Superior temporal gyrus (tissue), 1 donor: ENCODE measurements at regions not wholly inside any gene's neighbourhood (a gene's known extent, or its start where the extent isn't known, plus 50 kb on each side); places are given as distances from the start of the nearest gene placed in this dataset.
"Not testable (repeated sequence)": the region's sequence is repeated elsewhere in the genome, so short reads cannot be mapped to it uniquely, and the experiment has no call there.

Experiments used
- DNase-seq: peaks from one replicate; pipeline ENCODE4 v3.0.0-alpha.2; 2016; ENCODE audit errors: extremely low spot score

DNA sequence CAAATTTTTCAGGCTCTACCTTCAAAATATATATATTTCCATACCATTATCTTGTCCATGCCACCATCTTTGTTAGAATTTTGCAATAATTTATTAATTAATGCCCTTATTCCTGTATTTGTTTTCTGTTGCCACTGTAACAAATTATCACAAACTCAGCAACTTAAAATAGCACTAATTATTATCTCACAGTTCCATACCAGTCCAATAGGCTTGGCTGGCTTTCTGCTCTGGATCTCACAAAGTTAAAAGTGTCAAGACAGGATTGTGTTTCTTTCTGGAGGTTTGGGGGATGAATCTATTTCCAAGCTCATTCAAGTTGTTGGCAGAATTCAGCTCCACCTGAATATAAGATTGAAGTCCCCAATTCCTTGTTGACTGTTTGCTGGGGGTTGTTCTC, 58.6 kb upstream of the SLC38A4 start:
- no peak for DNase-seq

DNA sequence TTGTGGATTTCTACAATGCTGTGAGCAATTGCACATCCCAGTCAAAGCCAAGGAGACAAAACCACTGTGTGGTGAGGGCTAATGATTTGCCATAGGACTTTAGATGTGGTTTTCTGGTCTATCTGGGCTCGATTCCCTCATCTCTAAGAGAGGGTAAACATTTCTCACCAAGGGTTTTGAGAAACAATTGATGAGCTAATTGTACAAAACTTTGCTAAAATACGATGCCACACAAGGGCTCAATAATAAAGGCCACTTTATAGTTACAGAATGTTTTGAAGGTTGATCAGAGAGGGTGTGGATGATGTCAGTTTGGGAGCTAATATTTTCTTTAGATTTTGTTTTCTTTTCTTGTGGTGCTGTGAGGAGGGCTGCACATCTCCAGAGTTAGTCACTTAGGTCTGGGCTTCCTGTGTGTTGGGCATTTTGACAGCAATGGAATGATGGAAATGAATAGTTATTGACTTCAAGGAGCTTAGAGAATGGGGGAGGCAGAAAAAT, 60.8 kb upstream of the SLC38A4 start:
- no peak for DNase-seq

DNA sequence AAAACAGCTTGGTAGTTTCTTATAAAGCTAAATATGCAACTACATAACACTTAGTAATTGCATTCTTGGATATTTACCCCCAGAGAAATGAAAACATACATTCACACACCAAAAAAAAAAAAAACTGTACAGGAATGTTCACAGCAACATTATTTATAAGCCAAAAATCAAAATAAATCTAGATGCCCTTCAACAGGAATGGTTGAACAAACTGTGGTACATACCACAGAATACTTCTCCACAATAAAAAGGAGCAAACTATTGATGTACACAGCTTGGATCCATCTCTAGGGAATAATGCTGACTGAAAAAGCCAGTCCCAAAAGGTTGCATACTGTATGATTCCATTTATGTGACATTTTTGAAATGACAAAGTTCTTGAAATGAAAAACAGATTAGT, 62.1 kb upstream of the SLC38A4 start:
- DNase-seq, result no peak

DNA sequence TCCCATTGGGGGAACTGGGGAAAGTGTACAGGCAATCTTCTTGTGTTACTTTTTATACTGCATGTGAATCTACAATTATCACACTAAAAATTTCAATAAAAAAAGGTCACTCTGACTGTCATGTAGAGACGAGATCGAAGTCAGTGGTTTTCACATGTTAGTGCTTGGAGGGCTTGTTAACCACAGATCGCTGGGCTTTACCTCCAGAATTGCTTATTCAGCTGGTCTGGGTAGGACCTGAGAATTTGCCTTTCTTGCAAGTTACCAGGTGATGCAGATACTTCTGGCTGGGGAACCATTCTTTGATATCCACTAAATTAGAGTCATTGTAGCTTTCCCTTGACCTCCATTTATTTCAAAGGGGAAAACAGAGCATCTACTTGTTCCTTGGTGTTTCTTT, 62.8 kb upstream of the SLC38A4 start:
- DNase-seq, result no peak

DNA sequence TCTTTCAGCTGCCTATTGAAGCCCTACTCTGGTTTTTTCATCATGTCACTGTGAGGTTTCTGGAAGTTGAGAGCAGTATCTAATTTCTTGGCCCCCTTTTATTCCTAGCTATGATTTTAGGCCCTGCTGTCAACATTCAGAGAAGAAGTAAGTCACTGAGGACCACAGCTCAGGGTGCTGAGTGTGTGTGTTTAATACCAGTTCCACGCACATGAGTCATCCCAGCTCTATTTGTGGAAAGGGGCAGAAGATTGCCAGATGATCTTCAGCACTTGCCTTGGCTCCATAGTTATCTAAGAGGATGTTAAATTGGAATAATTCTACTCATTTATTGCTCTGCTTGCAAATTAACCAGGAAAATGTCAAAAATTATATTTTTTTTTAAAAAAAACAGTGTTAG, 65.5 kb upstream of the SLC38A4 start:
- no peak for DNase-seq

DNA sequence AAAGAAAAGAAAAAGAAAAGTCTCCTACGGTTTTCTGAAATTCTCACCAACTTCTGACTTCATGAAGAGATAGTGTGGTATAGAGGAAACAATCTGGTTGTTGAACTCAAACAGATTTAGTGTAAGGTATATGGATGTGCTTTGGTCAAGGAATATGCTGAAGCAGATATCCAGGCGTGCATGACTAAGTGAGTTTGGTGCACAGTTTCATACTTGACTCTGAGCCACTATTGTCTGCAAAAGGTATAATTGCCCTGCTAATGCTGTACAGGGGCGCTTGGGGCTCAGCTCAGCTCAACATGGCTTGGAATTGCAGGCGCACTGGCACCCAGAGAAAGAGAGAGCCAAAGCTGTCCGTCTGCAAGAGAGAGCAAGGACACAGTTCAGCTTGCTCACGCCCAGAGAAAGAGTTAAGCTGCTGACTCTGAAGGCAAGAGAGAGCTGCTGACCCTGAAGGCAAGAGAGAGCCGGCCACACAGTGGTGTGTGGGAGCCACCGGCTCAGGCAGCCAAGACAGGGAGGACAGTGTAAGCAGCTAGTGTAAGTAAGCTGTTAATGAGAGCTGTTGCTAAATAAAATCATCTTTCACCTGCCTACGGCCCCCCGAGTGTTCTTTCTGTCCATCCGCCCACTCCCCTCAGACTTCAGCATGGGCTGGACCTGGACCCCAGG, 66.4 kb upstream of the SLC38A4 start:
- no peak for DNase-seq

DNA sequence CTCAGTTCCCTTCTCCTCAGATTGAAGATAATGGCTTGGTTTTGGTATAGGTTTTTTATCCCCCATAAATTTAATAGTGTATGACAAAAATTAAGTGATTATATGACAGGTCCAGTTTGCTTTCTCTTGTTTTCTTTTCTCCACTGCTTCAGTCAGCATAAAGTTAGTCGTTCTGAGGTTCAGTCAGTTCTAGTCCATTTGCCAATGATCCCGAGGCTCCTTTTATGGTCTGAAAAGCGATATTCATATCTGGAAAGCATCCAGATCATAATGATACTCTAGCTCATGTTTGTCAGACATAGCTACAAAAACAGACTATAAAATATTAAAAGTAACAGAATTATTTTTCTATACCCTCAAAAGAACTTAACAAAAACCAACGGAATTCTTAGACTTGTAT, 67.1 kb upstream of the SLC38A4 start:
- no peak for DNase-seq

DNA sequence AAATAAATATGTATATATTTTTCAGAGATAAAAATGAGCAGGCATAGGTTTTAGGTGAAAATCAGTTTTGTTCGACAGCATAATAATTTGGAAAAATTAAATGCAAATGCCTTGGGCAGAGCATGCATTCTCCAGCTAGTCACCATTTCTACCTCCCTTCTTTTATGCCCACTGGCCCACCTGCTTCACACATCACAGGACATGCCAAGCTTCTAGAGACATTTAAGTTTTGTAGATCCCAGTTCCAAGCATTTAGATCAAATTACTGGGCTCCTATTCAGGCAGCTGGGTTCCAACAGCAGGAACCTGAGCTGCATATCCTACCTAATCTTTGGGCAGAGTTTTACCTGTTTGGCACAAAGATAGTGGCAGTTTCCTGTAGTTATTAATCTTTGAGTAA, 67.6 kb upstream of the SLC38A4 start:
- no peak for DNase-seq

GRCh38 chr12:46895726-46896125, 69.9 kb upstream of the SLC38A4 start:
- no peak for DNase-seq

DNA sequence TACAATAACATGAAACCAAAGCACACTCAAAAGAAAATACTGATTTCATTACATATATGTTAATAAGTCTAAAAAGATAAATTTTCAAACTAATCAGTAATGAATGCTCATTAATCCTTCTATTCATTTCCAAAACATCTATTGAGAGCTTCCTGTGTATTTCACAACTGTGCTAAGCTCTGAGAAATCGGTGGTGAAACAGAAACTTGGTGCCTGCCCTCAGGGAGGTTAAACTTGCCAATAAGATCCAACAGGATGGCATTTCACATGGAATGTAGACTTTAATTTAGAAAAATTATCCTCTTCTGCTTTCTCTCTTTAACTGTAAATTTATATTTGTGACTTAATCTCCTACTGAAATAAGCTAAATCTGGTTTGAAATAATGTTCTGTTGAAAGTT, 70.9 kb upstream of the SLC38A4 start:
- no peak for DNase-seq

- DNase-seq, result no peak
Measured at GRCh38 chr12:46898152-46898931, 72.5 kb upstream of the SLC38A4 start.

- no peak for DNase-seq
Measured at GRCh38 chr12:46898989-46899388, 73.2 kb upstream of the SLC38A4 start.

DNA sequence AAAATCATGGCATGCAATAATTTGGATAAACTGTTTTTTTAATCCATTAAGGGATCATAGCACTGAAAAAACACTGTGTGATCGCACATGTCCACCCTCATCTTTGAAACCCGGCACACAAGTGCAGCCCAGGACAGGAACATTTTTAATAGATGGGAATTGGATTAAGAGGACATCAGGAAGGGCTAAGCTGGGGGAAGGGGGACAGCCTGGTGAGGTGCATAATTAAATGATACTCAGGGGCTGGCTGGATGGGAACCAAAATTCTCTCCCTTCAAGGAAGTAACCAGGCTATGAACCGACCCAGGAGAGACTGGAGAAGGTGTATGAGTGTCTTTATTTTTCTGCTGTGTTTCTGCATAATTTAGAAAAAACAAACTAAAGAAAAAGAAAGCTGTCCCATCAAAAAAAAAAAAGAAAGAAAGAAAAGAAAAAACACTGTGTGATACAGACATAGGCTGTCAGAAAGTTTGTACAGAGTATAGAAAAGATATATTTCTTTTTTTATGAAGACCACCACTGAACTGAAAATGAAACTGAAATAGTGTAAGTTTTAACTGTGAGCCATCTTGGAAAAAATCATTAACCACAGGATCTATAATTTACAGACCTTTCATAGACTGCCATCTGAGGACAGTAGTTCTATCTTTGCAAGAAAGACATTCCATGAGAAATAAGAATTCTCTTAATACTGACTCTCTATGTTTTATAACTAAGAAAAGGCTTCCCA, 75.1 kb upstream of the SLC38A4 start:
- DNase-seq, result no peak

DNA sequence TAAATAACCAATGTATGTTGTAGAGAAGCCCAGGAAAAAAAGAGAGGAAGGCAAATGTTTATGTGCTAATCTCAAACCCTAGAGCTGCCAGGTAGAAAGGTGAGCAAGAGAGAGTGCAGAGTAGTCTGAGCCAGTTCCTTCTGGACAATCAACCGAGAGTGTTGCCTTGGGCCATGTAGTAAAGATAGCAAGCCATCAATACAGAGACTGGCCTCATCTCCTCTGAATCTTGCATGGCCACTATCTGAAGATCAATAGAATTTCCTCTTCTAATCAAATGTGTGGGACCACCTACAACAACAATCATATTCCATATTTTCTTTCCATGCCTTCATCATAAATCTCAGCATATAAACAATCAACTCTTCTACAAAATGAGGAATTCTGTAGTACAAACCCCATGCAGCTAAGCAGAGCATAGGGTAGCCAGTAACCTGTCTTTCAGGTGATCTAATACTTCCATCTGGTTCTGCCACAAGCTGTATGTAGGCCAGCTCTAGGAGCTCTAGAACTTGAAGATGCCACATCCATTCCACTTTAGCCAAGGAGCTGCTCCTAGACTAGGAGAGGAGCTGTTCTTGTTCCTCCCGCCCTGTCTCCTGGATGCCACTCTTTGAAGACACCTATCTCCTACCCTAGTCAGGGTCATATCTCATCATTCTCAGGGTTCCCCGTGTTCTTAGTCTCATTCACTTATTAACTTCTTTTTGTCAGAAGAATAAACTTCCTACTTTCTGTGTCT, 75.8 kb upstream of the SLC38A4 start:
- DNase-seq, result no peak

GRCh38 chr12:46903058-46903457, 77.3 kb upstream of the SLC38A4 start:
- no peak for DNase-seq

GRCh38 chr12:46904406-46905238, 78.8 kb upstream of the SLC38A4 start:
- no peak for DNase-seq

DNA sequence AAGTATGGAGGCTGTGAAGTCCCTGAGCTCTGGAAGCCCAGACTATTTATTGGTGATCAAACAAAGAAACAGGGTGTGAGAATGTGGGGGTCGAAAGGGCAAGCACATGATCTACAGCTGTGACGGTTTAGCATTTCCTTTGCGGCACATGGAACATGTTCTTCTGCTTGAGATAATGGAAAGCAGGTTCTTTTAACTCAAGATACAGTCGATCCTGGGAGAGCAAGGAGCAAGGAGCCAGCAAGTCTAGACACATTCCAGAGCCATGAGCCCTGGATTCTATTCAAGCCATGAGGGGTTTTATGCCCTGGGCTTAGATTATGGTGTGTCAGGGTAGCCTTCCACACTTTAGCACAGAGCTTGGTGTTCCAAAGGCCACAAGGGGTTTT, 79.4 kb upstream of the SLC38A4 start:
- not testable (repeated sequence) for DNase-seq

DNA sequence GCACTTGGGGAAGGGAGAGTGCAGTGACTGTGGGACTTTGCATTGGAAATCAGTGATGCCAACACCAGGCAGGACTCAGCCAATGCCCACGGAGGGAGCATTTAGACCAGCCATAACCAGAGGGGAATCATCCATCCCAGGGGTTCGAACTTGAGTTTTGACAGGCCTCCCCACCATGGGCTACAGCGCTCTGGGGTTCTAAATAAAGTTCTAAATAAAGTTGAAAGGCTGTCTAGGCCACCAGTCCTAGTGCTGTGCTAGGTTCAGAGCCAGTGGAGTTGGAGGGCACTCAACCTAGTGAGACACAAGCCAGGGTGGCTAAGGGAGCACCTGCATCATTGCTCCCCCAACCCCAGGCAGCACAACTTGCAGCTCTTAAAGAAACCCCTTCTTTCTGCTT, 82.0 kb upstream of the SLC38A4 start:
- DNase-seq, result no peak

DNA sequence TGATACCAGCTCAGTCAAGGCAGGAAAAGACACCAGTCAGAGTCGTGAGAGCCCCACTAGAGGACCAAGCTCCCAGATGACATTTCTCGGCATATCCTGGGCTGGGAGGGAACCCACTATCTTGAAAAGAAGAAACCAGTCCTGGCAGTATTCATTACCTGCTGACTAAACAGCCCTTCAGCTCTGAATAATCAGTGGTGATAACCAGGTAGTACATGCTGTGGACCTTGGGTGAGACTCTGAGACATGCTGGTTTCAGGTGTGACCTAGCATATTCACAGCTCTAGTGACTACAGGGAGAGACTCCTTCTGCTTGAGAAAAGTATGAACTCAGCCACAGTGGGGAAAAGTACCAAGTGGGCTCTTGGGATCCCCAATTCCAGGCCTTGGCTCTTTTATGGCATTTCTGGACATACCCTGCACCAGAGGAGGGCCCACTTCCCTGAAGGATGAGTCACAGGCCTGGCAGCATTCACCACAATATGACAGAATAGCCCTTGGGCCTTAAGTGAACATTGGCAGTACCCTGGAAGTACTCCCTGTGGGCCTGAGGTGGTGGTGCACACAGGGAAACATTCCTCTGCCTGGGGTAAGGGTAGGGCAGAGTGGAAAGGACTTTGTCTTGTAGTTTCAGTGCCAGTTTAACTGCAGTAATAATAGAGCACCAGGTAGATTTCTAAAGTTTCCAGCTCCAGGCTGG, 82.6 kb upstream of the SLC38A4 start:
- no peak for DNase-seq

- DNase-seq, result no peak
Measured at GRCh38 chr12:46908936-46909635, 83.3 kb upstream of the SLC38A4 start.
